ENCODE measurements at regions not wholly inside any gene's neighbourhood (a gene's known extent, or its start where the extent isn't known, plus 50 kb on each side); places are given as distances from the start of the nearest gene placed in this dataset.

- Histone ChIP-seq H3T11ph (ENCODE audit: low read length) (no peak overlapping the region), H3K18ac (ENCODE audit: insufficient read length, low read depth, low read length) (no peak overlapping the region), H4K91ac (ENCODE audit: insufficient read length, low read depth, low read length) (no peak overlapping the region), H2AK5ac (ENCODE audit: insufficient read length, low read length) (no peak overlapping the region), H4K20me1 (ENCODE audit: control insufficient read depth, insufficient read depth, insufficient read length) (no peaks in the 10 kb centered on the region), H3K9me3 (ENCODE audit: control insufficient read depth, low read depth, low read length) (no peaks in the 10 kb centered on the region), H3K23me2 (ENCODE audit: insufficient read length, low read depth, low read length, poor library complexity, severe bottlenecking) (no peaks in the 10 kb centered on the region), H3K79me2 (ENCODE audit: insufficient read depth, low read length) (no peaks in the 10 kb centered on the region), H3K9ac (ENCODE audit: extremely low read depth, insufficient read length, low read length) (no peak overlapping the region), H2BK12ac (ENCODE audit: insufficient read length, low read depth, low read length) (no peak overlapping the region), H2BK20ac (ENCODE audit: low read depth, low read length, poor library complexity, severe bottlenecking) (no peak overlapping the region), H3K4me2 (ENCODE audit: insufficient read depth, insufficient read length, low read length) (no peak overlapping the region), H2AFZ (ENCODE audit: low read length) (no peak overlapping the region), H2BK120ac (ENCODE audit: low read depth, low read length, poor library complexity, severe bottlenecking) (no peak overlapping the region), H3K79me1 (ENCODE audit: insufficient read depth, low read depth, low read length, poor library complexity, severe bottlenecking) (no peaks in the 10 kb centered on the region), H3K23ac (ENCODE audit: insufficient read length, low read depth, low read length) (no peak overlapping the region), H3K27ac (ENCODE audit: insufficient read length, low read depth, low read length) (no peak overlapping the region), H4K5ac (ENCODE audit: insufficient read length, low read depth, low read length) (no peak overlapping the region), H4K8ac (replicated peaks; ENCODE audit: insufficient read length, low read depth, low read length) (no peak overlapping the region), H3K14ac (ENCODE audit: insufficient read depth, low read length) (no peak overlapping the region), H2BK5ac (ENCODE audit: insufficient read length, low read length) (no peak overlapping the region), H3K27me3 (ENCODE audit: insufficient read depth, low read length) (no peaks in the 10 kb centered on the region), H2BK15ac (ENCODE audit: low read depth, low read length) (no peak overlapping the region), H3K56ac (ENCODE audit: insufficient read length, low read depth, low read length) (no peak overlapping the region), H3K4me1 (ENCODE audit: insufficient read depth, low read length) (no peaks in the 10 kb centered on the region), H3K4ac (ENCODE audit: low read depth, low read length) (no peak overlapping the region)
- no peak overlapping the region for H3K4me3 Mint-ChIP-seq
- peaks cover 0 to 1% (median 0%) of the 10 kb centered on the region in 3 experiments; a peak in 1 of 7 replicates for H3K36me3 Mint-ChIP-seq (ENCODE audit: insufficient read depth in 1 of 3, low read depth in 3 of 3)
- DNase-seq = no peak
- H3K27ac Mint-ChIP-seq = no peak overlapping the region
- H3K27me3 Mint-ChIP-seq (ENCODE audit: low read depth) = peaks cover 16% of the 10 kb centered on the region
- peaks cover 0 to 4% of the 10 kb centered on the region in 2 experiments; a peak in 3 of 5 replicates for H3K9me3 Mint-ChIP-seq
- WGBS (ENCODE audit: extremely low coverage, insufficient read length, low lambda C conversion rate) = no CpG with 5 or more reads among the region's 1 CpG
- no peaks in the 10 kb centered on the region for H3K4me1 Mint-ChIP-seq
- TF ChIP-seq, protein P1, sequence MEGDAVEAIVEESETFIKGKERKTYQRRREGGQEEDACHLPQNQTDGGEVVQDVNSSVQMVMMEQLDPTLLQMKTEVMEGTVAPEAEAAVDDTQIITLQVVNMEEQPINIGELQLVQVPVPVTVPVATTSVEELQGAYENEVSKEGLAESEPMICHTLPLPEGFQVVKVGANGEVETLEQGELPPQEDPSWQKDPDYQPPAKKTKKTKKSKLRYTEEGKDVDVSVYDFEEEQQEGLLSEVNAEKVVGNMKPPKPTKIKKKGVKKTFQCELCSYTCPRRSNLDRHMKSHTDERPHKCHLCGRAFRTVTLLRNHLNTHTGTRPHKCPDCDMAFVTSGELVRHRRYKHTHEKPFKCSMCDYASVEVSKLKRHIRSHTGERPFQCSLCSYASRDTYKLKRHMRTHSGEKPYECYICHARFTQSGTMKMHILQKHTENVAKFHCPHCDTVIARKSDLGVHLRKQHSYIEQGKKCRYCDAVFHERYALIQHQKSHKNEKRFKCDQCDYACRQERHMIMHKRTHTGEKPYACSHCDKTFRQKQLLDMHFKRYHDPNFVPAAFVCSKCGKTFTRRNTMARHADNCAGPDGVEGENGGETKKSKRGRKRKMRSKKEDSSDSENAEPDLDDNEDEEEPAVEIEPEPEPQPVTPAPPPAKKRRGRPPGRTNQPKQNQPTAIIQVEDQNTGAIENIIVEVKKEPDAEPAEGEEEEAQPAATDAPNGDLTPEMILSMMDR (conservative IDR thresholded peaks at IDR 0.05) = no peak
Measured at GRCh38 chr11:31910950-31911576, 99.9 kb upstream of the PAX6 start.
